ENCODE measurements at regions not wholly inside any gene's neighbourhood (a gene's known extent, or its start where the extent isn't known, plus 50 kb on each side); places are given as distances from the start of the nearest gene placed in this dataset.
"Not testable (repeated sequence)": the region's sequence is repeated elsewhere in the genome, so short reads cannot be mapped to it uniquely, and the experiment has no call there.

DNA sequence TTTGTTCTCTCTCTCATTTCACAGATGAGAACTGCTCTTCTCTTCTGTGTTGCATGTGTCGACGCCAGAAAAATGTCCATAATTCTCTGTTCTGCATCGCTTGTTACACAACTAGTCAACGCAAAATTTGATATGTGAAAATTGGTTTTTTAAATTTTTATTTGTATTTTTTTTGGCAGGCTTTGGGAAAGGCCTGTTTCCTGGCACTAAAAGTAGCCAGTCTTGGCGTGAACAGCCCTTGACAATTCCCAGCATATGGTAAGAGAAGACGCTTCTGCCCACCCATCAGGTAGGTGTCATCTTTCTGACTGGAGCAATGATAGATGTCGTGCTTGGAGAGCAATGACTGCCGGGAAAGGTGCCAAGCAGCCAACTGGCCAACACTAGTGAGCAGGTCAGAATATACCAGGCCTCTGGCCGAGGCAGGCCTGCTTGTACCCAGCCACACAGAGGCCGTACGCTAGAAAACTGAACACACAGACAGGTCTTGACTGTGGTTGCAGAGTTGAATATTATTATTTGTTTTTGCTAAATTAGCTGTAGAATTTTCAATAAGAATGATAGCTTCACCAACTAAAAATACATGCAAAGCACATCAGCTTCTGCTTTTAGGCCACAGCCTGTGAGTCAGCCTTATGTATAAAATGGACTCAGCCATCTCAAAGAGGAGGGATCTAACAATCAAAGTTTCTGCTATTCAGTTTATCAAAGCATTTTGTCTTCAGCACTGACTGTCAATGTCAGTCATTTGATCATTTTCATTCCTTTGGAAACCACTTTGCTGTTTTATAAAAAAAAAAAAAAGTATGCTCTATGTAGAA, 837.5 kb downstream of the MCTP2 start:
- TF ChIP-seq POLR2A (IDR thresholded peaks at IDR 0.05) (no peak), CTCF (IDR thresholded peaks at IDR 0.05) (no peak), POLR2AphosphoS5 (IDR thresholded peaks at IDR 0.05) (no peak)
- Histone ChIP-seq H3K27ac (no peak overlapping the region), H3K4me3 (no peak overlapping the region), H3K36me3 (no peaks in the 10 kb centered on the region), H3K4me1 (no peaks in the 10 kb centered on the region), H3K9me3 (no peaks in the 10 kb centered on the region), H3K27me3 (no peaks in the 10 kb centered on the region)
- no peak for DNase-seq (ENCODE audit: low spot score in 2 of 2)
- intact Hi-C loops (cut with DNase I; ENCODE audit: low total_unique reads): no loop called here

- no peaks in the 10 kb centered on the region for H3K4me1 ChIP-seq
- intact Hi-C loops (cut with DNase I; ENCODE audit: low total_unique reads): no loop called here
- no peaks in the 10 kb centered on the region for H3K27me3 ChIP-seq
- TF ChIP-seq POLR2A (IDR thresholded peaks at IDR 0.05) (no peak), POLR2AphosphoS5 (IDR thresholded peaks at IDR 0.05) (no peak), CTCF (IDR thresholded peaks at IDR 0.05) (no peak)
- no peaks in the 10 kb centered on the region for H3K36me3 ChIP-seq
- no peaks in the 10 kb centered on the region for H3K9me3 ChIP-seq
- H3K4me3 ChIP-seq: no peak overlapping the region
- no peak for DNase-seq (ENCODE audit: low spot score in 2 of 2)
- no peak overlapping the region for H3K27ac ChIP-seq
Measured at GRCh38 chr15:95075792-95076677, 844.7 kb downstream of the MCTP2 start.

- Histone ChIP-seq H3K9me3 (no peaks in the 10 kb centered on the region), H3K36me3 (no peaks in the 10 kb centered on the region), H3K4me3 (no peak overlapping the region), H3K27ac (no peak overlapping the region), H3K27me3 (no peaks in the 10 kb centered on the region), H3K4me1 (no peaks in the 10 kb centered on the region)
- TF ChIP-seq POLR2A (IDR thresholded peaks at IDR 0.05): no peak
- intact Hi-C loops (cut with DNase I; ENCODE audit: low total_unique reads): no loop called here
- no peak for DNase-seq (ENCODE audit: low spot score in 2 of 2)
Measured at GRCh38 chr15:95076678-95076990, 845.3 kb downstream of the MCTP2 start.

DNA sequence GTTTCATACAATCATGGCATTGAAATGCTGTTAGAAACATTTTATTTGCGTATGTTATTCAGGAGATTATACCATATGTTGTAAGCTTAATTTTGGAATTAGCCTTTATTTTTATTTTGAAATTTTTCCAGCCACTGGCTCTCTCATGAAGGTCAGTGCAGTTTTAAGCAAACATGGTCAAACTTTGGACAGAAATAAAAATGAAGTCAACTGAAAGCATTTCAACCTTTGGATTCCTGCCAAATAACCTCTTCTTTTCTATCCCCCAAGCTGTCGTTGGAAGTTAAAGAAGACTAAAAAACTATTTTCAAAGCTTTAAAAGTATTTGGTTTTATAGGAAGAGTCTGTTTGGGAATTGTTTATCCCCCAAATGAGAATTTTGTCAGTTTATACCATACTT, 846.6 kb downstream of the MCTP2 start:
- TF ChIP-seq CTCF (IDR thresholded peaks at IDR 0.05) (no peak), POLR2AphosphoS5 (IDR thresholded peaks at IDR 0.05) (no peak), POLR2A (IDR thresholded peaks at IDR 0.05) (no peak)
- no peak overlapping the region for H3K4me3 ChIP-seq
- no peaks in the 10 kb centered on the region for H3K27me3 ChIP-seq
- H3K27ac ChIP-seq: no peak overlapping the region
- no peak for DNase-seq (ENCODE audit: low spot score in 2 of 2)
- no peaks in the 10 kb centered on the region for H3K36me3 ChIP-seq
- H3K9me3 ChIP-seq: no peaks in the 10 kb centered on the region
- no peaks in the 10 kb centered on the region for H3K4me1 ChIP-seq
- intact Hi-C loops (cut with DNase I; ENCODE audit: low total_unique reads): no loop called here

DNA sequence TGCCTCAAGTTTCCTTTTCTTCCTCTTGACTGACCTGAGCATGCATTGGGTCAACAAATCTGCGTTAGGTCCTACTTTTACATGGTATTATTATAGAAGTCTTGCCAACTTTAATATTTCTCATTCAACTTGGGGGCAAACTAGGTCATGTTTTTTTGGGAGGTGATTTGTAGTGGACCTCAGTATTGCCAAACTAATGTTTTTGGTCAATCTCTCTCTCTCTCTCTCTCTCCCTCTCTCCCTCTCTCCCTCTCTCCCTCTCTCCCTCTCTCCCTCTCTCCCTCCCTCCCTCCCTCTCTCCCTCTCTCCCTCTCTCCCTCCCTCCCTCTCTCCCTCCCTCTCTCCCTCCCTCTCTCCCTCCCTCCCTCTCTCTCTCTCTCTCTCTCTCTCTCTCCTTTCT, 848.9 kb downstream of the MCTP2 start:
- H3K27me3 ChIP-seq; H3K36me3 ChIP-seq; H3K4me3 ChIP-seq; H3K9me3 ChIP-seq; DNase-seq (ENCODE audit: low spot score in 2 of 2); intact Hi-C loops (cut with DNase I; ENCODE audit: low total_unique reads); H3K27ac ChIP-seq; H3K4me1 ChIP-seq: not testable (repeated sequence)

DNA sequence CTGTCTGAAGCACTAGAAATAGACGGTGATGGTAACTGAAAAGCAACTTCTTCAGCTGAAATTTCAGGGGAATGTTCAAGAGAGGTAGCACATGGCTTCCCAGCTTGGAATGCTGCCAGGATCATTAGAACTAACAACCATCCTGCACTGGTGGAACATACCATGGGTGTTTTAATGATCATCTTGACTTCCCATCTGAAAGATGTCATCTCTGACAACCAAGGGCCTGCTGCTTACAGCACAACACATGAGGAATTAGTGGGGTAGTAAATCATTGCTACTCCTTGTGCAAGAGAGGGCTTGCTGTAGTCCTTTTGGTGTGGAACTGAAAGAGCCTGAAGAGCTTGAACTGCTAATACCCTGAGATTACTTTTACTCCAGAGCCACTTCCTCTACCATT, 853.7 kb downstream of the MCTP2 start:
- intact Hi-C loops (cut with DNase I; ENCODE audit: low total_unique reads): no loop called here
- no peaks in the 10 kb centered on the region for H3K27me3 ChIP-seq

More for the DNA sequence above, 853.7 kb downstream of the MCTP2 start:
- H3K9me3 ChIP-seq: no peaks in the 10 kb centered on the region
- H3K27ac ChIP-seq: no peak overlapping the region
- DNase-seq (ENCODE audit: low spot score in 2 of 2): no peak
- no peak overlapping the region for H3K4me3 ChIP-seq
- no peaks in the 10 kb centered on the region for H3K36me3 ChIP-seq
- TF ChIP-seq POLR2AphosphoS5 (IDR thresholded peaks at IDR 0.05): no peak
- TF ChIP-seq CTCF (IDR thresholded peaks at IDR 0.05): no peak
- TF ChIP-seq POLR2A (IDR thresholded peaks at IDR 0.05): no peak
- H3K4me1 ChIP-seq: no peaks in the 10 kb centered on the region
